Spleen (tissue), 7 donors: ENCODE measurements at regions not wholly inside any gene's neighbourhood (a gene's known extent, or its start where the extent isn't known, plus 50 kb on each side); places are given as distances from the start of the nearest gene placed in this dataset.

Experiments
- CTCF ChIP-seq, 11 experiments: fragments of 200-600 bp in 7 of 11; fragments of 450-650 bp in 4 of 11; sonication (generic) in 4 of 11; IDR thresholded peaks in 8 of 11; conservative IDR thresholded peaks in 3 of 11; 1 replicate in 7 of 11; 2 replicates in 4 of 11; pipeline versions ENCODE4 v1.4.0 to v1.8.0; 2016 to 2021; ENCODE audit warnings: antibody characterized with exemption in 11 of 11, inconsistent platforms in 4 of 11, mild to moderate bottlenecking in 1 of 11
- POLR2A ChIP-seq, 3 donors: fragments of 450-650 bp; IDR thresholded peaks; one replicate each; pipeline ENCODE4 v1.5.1; 2017; ENCODE audit warnings: antibody characterized with exemption in 3 of 3, mild to moderate bottlenecking in 1 of 3
- donor health status: DM: no; HTN: no; CAD: no; lungs with moderate emphysema.
- donor health status: DM: no; HTN: no; CAD: no.
- donor health status: DM: no; HTN: no; CAD: no.

DNA sequence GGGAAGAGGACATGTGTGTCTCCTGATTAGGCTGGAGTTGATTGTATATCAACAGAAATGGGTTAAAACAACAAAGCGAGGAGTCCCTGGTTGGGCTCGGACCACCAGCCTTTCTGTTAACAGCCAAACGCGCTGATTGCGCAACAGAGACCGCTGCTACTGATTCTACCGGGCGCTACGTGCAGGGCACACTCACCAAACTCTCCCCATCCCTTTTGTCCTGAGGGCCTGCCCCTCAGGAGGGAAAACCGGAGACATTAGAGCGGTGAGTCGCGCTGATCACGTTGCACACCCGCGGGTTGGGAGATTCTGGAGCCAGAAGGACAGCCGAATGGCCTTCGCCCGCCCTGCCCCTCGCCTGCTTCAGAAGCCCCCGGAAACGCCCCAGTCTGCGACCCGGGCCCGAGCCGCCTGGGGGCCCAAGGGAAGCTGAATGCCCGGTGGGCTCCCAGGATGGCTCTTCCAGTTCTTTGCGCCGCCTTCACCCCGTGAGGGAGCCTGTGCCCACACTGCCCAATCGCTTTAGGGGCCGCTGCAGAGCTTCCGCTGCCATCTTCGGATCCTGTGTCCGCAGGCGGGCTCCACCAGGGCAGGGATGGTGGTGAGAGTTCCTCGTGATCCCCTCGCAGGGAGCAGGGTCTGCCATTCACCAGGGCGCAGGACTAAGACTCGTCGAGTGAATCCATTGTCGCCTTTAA is 165.4 kb upstream of the NBPF11 start:
- TF ChIP-seq CTCF (IDR thresholded peaks at IDR 0.05 in 8 of 11, conservative IDR thresholded peaks at IDR 0.05 in 3 of 11) = no peak
- TF ChIP-seq POLR2A (IDR thresholded peaks at IDR 0.05) = no peak
